Activated T-helper 2 cell treated with anti-CD3 and anti-CD28 coated beads, Interferon-gamma antibody, Interleukin-2, Interleukin-4, amounts not matched to agents 10 μg/mL and 5 μg/mL and 100 μg/mL, durations not matched to agents 14 hours and 24 hours and 36 hours (primary cell): ENCODE measurements at regions not wholly inside any gene's neighbourhood (a gene's known extent, or its start where the extent isn't known, plus 50 kb on each side); places are given as distances from the start of the nearest gene placed in this dataset.

Source experiments
- DNase-seq: peaks from one replicate; pipeline ENCODE4 v3.0.0; 2021; ENCODE audit warnings: low spot score
- H3K27ac Mint-ChIP-seq: one replicate; pipeline ENCODE4 v1.8.0; 2021; ENCODE audit warnings: mixed read lengths
- H3K27me3 Mint-ChIP-seq: one replicate; pipeline ENCODE4 v1.8.0; 2021; ENCODE audit warnings: low read depth, mixed read lengths
- H3K36me3 Mint-ChIP-seq: one replicate; pipeline ENCODE4 v1.8.0; 2021; ENCODE audit warnings: low read depth, mixed read lengths
- H3K4me1 Mint-ChIP-seq: one replicate; pipeline ENCODE4 v1.8.0; 2021; ENCODE audit warnings: low read depth, mixed read lengths
- H3K4me3 Mint-ChIP-seq: one replicate; pipeline ENCODE4 v1.8.0; 2021; ENCODE audit warnings: low read depth, mild to moderate bottlenecking, moderate library complexity, mixed read lengths
- H3K9me3 Mint-ChIP-seq: one replicate; pipeline ENCODE4 v1.8.0; 2021; ENCODE audit warnings: mixed read lengths
- intact Hi-C: fragments of 100-400 bp; cut with micrococcal nuclease; formaldehyde crosslinking; loops from one replicate; pipeline ENCODE4 v1.15.1; 2023

DNA sequence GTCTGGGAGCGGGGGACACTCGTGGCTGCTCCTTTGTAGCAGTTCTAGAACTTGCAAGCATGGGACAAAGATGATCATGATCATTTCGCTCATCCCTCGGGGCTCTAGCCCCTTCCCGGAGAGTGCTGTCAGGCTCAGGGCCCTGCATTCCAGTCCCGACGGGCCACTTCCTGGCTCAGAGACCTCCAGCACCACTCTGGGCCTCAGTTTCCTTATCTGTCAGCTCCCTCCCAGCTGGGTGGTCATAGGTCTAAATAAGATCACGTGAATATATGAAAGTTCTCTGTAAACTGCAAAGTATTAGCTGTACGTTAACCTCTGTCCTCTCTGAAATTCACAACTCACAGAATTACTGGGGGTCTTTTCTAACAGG lies 52.8 kb upstream of the SLC6A11 start:
- Mint-ChIP-seq H3K4me1 (no peaks in the 10 kb centered on the region), H3K27ac (no peak overlapping the region), H3K36me3 (no peaks in the 10 kb centered on the region), H3K4me3 (no peak overlapping the region), H3K9me3 (no peaks in the 10 kb centered on the region), H3K27me3 (peaks cover 11% of the 10 kb centered on the region)
- no peak for DNase-seq
- intact Hi-C loops: no loop called here

DNA sequence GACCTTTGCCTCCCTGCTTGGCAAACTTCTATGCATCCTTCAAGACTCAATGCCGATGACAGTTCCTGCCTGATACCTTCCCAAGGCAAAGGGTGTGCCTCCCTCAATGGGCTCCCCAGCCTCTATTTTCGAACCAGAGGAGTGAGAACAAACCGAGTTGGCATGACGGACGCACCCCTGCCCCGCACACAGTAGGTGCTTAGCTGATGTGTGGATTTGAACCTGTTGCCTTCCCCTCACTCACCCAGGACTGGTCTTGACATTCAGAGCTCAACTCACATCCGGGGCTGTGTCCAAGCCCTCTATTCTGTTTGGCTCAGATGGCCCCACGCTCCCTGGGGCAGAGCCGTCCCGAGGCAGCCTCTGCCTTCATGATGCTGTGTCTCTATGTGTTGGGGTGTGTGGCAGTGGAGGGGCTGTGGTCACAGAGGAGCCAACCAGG lies 52.2 kb upstream of the SLC6A11 start:
- Mint-ChIP-seq H3K36me3 (no peaks in the 10 kb centered on the region), H3K27ac (no peak overlapping the region), H3K27me3 (peaks cover 7% of the 10 kb centered on the region), H3K4me1 (no peaks in the 10 kb centered on the region), H3K4me3 (no peak overlapping the region), H3K9me3 (no peaks in the 10 kb centered on the region)
- intact Hi-C loops: no loop called here
- no peak for DNase-seq

DNA sequence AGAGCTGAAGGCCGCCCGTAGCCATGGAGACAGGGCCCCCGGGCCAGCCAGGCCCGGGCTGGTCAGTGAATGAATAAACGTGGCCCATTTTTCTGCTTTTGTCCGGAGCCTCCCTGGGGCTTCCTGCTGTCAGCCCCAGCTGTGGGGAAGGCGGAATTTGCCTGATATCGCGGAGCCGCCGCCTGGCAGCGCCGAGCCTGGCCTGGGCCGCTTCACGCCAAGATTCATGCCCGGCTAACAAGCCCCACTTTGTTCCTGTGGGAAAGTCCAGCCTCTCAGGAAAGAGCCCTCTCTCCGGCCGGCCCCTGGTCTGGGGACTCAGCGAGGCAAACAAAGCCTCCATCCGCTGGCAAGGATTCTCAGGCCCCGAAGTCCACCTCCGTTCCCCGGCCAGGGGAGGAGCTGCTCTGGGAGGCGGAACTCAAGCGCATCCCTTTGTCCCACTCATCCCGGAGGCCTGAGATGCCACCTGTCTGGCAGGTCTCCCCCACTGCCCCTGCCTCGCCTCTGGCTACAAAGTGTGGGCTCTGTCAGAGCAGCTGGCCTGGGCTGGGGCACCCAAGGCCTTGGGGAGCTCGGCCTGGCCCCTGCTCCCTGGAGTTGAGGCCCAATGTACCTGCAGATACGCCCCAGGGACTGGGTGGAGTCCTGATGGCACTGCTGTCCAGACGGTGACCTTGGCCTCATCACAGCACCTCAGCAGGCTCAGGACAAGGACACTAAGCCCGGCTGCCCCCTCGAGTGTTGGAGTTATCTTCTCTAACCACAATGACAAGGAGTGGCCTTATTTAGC lies 51.6 kb upstream of the SLC6A11 start:
- Mint-ChIP-seq H3K27ac (no peak overlapping the region), H3K4me3 (no peak overlapping the region), H3K27me3 (peaks cover 4% of the 10 kb centered on the region), H3K9me3 (no peaks in the 10 kb centered on the region), H3K36me3 (no peaks in the 10 kb centered on the region), H3K4me1 (no peaks in the 10 kb centered on the region)
- intact Hi-C loops: no loop called here
- DNase-seq: no peak

DNA sequence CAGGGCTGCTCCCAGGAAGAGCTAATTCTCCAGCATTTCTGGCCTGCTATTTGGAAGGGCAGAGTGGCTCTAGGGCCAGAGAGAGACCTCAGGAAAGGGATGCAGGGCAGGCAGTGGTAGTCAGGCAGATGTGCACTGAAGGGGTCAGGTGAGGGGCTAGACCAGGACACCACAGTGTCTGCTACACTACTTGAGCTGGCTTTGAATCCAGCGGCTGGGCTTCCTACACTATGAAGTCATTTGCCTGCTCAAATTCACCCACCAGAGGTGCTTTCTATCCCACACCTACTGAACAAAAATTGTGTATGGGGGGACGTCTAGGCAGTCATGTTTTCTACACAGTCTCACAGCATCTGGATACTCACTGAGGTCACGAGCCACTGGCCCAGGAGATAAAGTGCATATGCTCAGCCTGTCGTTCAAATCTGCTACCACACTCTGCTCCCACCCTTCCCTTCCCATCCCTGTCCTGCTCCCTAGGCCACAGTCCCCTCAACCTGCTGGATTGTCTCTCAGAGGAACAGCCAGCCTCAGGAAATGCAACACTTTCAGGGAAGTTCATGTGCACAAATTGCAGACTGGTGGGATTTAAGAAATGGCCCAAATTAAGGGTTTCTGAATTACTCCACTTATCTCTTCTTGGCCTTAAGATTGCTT lies 49.9 kb upstream of the SLC6A11 start:
- no peak for DNase-seq
- no peaks in the 10 kb centered on the region for H3K36me3 Mint-ChIP-seq
- H3K4me3 Mint-ChIP-seq: no peak overlapping the region
- intact Hi-C loops: no loop called here
- H3K27ac Mint-ChIP-seq: no peak overlapping the region
- no peaks in the 10 kb centered on the region for H3K9me3 Mint-ChIP-seq
- no peaks in the 10 kb centered on the region for H3K4me1 Mint-ChIP-seq
- H3K27me3 Mint-ChIP-seq: peaks cover 1% of the 10 kb centered on the region
